ENCODE measurements at regions not wholly inside any gene's neighbourhood (a gene's known extent, or its start where the extent isn't known, plus 50 kb on each side); places are given as distances from the start of the nearest gene placed in this dataset.

DNA sequence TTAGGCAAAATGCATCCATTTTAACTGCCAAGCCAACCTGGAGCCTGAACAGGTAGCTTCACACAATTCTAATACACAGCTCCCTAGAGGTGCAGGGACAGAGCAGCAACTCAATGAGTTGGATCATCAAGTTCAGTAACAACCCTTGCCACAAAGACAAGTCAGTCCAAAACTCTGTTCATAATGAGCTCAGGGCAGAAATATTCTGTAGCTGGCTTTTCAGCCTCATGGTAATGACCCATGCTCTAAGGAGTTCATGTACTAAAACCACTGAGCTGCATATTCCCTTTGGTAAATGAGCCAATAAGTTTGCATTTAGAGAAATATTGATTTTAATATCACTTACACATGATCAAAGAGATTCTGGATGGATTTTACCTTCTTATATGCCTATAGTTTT lies 316.1 kb downstream of the SEC23A start (continued):
- TF ChIP-seq, protein P1, sequence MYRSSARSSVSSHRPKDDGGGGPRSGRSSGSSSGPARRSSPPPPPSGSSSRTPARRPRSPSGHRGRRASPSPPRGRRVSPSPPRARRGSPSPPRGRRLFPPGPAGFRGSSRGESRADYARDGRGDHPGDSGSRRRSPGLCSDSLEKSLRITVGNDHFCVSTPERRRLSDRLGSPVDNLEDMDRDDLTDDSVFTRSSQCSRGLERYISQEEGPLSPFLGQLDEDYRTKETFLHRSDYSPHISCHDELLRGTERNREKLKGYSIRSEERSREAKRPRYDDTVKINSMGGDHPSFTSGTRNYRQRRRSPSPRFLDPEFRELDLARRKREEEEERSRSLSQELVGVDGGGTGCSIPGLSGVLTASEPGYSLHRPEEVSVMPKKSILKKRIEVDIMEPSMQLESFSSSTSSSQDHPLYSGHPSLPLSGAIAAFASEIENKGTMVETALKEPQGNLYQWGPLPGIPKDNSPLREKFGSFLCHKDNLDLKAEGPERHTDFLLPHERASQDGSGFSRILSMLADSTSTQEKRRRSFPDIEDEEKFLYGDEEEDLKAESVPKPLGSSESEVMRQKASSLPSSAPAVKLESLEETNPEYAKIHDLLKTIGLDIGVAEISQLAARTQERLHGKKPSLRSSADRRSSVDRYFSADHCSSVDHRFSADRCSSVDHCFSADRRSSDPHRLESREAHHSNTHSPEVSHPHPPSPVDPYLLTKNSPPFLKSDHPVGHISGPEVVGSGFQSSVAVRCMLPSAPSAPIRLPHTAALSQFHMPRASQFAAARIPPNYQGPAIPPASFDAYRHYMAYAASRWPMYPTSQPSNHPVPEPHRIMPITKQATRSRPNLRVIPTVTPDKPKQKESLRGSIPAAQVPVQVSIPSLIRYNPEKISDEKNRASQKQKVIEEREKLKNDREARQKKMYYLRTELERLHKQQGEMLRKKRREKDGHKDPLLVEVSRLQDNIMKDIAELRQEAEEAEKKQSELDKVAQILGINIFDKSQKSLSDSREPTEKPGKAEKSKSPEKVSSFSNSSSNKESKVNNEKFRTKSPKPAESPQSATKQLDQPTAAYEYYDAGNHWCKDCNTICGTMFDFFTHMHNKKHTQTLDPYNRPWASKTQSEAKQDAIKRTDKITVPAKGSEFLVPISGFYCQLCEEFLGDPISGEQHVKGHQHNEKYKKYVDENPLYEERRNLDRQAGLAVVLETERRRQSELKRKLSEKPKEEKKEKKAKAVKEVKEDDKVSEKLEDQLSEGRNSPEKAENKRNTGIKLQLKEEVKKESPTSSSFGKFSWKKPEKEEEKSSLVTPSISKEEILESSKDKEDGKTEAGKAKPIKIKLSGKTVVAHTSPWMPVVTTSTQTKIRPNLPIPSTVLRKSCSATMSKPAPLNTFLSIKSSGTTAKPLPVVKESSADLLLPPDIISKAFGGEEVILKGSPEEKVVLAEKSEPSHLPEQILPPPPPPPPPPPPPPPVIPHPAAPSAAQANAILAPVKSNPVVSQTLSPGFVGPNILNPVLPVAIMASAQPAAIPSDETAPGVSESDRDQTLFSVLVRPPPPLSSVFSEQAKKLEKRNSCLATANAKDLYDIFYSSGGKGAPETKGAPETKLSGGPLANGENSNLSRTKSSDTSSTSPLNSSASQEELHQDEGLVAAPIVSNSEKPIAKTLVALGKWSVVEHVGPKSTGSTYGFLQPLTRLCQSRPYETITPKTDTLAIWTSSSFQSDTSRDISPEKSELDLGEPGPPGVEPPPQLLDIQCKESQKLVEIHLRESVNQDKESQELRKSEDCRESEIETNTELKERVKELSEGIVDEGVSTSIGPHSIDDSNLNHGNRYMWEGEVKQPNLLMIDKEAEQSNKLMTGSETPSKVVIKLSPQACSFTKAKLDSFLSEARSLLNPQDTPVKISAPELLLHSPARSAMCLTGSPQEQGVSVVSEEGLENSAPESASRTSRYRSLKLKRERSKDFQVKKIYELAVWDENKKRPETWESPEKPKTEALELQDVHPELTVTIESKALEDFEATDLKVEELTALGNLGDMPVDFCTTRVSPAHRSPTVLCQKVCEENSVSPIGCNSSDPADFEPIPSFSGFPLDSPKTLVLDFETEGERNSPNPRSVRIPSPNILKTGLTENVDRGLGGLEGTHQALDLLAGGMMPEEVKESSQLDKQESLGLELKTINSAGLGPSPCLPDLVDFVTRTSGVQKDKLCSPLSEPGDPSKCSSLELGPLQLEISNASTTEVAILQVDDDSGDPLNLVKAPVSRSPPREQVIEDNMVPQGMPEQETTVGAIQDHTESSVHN (IDR thresholded peaks at IDR 0.05; ENCODE audit: borderline replicate concordance in 1 of 2, low read depth in 1 of 2) = no peak

DNA sequence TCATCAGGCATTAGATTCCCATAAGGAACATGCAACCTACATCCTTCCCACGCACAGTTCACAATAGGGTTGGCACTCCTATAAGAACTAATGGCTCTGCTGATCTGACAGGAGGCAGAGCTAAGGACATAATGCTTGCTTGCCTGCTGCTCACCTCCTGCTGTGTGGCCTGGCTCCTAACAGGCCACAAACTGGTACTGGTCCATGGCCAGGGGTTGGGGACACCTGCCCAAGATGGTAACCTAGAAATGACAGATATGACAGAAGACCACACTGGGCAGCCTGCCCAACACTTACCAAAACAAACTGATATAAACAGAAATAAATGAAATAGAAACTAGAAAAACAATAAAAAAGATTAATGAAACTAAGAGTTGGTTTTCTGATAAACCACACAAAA lies 325.6 kb downstream of the SEC23A start:
- ATAC-seq (no peak), DNase-seq (ENCODE audit: extremely low read depth in 1 of 4, low spot score in 3 of 4) (no peak), FAIRE-seq (no peak)
- no peak overlapping the region for H3K4me2 ChIP-seq (ENCODE audit: insufficient read depth, low read length)
- H3K27me3 ChIP-seq (ENCODE audit: control insufficient read depth in 2 of 2, insufficient read depth in 2 of 2, low read length in 2 of 2) = no peaks in the 10 kb centered on the region
- ChIA-PET POLR2A (no interaction called here), CTCF (ENCODE audit: low intra/inter-chr PET ratio) (no interaction called here)
- H4K20me1 ChIP-seq (replicated peaks; ENCODE audit: control insufficient read depth, insufficient read depth, low read length) = no peaks in the 10 kb centered on the region
- WGBS (ENCODE audit: insufficient coverage, low coverage, missing lambda C conversion rate) = 0% methylated on average over 1 of the region's 1 CpG
- H3K79me2 ChIP-seq (ENCODE audit: control insufficient read depth, insufficient read depth, low read length) = no peaks in the 10 kb centered on the region
- no peaks in the 10 kb centered on the region for H3K4me1 ChIP-seq (replicated peaks in 1 of 2; ENCODE audit: control insufficient read depth in 2 of 2, insufficient read depth in 2 of 2, low read length in 2 of 2)
- no peak overlapping the region for H3K9ac ChIP-seq (ENCODE audit: insufficient read depth in 1 of 2, low read depth in 2 of 2, low read length in 2 of 2)
- no peak overlapping the region for H2AFZ ChIP-seq (ENCODE audit: low read depth, low read length)
- intact Hi-C loops (cut with micrococcal nuclease) = no loop called here
- TF ChIP-seq TSC22D4 (tag; IDR thresholded peaks at IDR 0.05) (no peak), RFX5 (IDR thresholded peaks at IDR 0.05; ENCODE audit: low read depth, low read length) (no peak), NFE2 (IDR thresholded peaks at IDR 0.05; ENCODE audit: low read depth) (no peak), EHMT2 (IDR thresholded peaks at IDR 0.05) (no peak), MAZ (CRISPR knock-in tag; conservative IDR thresholded peaks at IDR 0.05 in 1 of 2, IDR thresholded peaks at IDR 0.05 in 1 of 2) (no peak), CSDE1 (IDR thresholded peaks at IDR 0.05) (no peak), PHF21A (IDR thresholded peaks at IDR 0.05; ENCODE audit: borderline replicate concordance, low read depth) (no peak), TGIF2 (CRISPR knock-in tag; IDR thresholded peaks at IDR 0.05) (no peak), DMBX1 (CRISPR knock-in tag; IDR thresholded peaks at IDR 0.05; ENCODE audit: borderline replicate concordance) (no peak), EZH2 (IDR thresholded peaks at IDR 0.05; ENCODE audit: borderline replicate concordance, low read depth, low read length) (no peak), SRSF7 (optimal IDR thresholded peaks at IDR 0.05; ENCODE audit: low read depth, low read length) (no peak), ZNF146 (CRISPR knock-in tag; IDR thresholded peaks at IDR 0.05; ENCODE audit: unreplicated experiment) (no peak), ZNF780A (CRISPR knock-in tag; IDR thresholded peaks at IDR 0.05) (no peak)
- TF ChIP-seq, protein P2, sequence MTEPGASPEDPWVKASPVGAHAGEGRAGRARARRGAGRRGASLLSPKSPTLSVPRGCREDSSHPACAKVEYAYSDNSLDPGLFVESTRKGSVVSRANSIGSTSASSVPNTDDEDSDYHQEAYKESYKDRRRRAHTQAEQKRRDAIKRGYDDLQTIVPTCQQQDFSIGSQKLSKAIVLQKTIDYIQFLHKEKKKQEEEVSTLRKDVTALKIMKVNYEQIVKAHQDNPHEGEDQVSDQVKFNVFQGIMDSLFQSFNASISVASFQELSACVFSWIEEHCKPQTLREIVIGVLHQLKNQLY (CRISPR knock-in tag; conservative IDR thresholded peaks at IDR 0.05) = no peak
- BruUV-seq (replicated peaks) = no TSS peak
- no peak overlapping the region for H3K4me3 ChIP-seq
- in situ Hi-C loops (cut with MboI) = no loop called here
- no peaks in the 10 kb centered on the region for H3K9me1 ChIP-seq (ENCODE audit: control insufficient read depth, insufficient read depth, low read length)
- H3K9me3 ChIP-seq (replicated peaks; ENCODE audit: control insufficient read depth, insufficient read depth, low read depth, low read length) = no peaks in the 10 kb centered on the region
- H3K27ac ChIP-seq (ENCODE audit: extremely low read depth, low read depth, low read length) = no peak overlapping the region
- no peaks in the 10 kb centered on the region for H3K36me3 ChIP-seq (ENCODE audit: control insufficient read depth, insufficient read depth, low read length)
